ENCODE measurements at regions not wholly inside any gene's neighbourhood (a gene's known extent, or its start where the extent isn't known, plus 50 kb on each side); places are given as distances from the start of the nearest gene placed in this dataset.
"Not testable (repeated sequence)": the region's sequence is repeated elsewhere in the genome, so short reads cannot be mapped to it uniquely, and the experiment has no call there.

- DNase-seq (ENCODE audit: low spot score), result no peak
These were observed 91.4 kb downstream of the MOBP start for GRCh38 chr3:39558775-39559306.

GRCh38 chr3:39559543-39559942 is 92.1 kb downstream of the MOBP start:
- DNase-seq (ENCODE audit: low spot score), result no peak

- no peak for DNase-seq (ENCODE audit: low spot score)
These were observed 101.0 kb downstream of the MOBP start for GRCh38 chr3:39568508-39568907.

GRCh38 chr3:39569095-39569494 is 101.6 kb downstream of the MOBP start:
- no peak for DNase-seq (ENCODE audit: low spot score)

GRCh38 chr3:39573392-39573791 is 105.9 kb downstream of the MOBP start:
- no peak for DNase-seq (ENCODE audit: low spot score)

- DNase-seq (ENCODE audit: low spot score), result no peak
These were observed 110.1 kb downstream of the MOBP start for GRCh38 chr3:39577541-39577940.

- not testable (repeated sequence) for DNase-seq (ENCODE audit: low spot score)
These were observed 118.7 kb downstream of the MOBP start for GRCh38 chr3:39586215-39586614.

GRCh38 chr3:39587113-39587512 is 119.6 kb downstream of the MOBP start:
- DNase-seq (ENCODE audit: low spot score), result no peak

- no peak for DNase-seq (ENCODE audit: low spot score)
These were observed 123.3 kb downstream of the MOBP start for GRCh38 chr3:39590806-39591205.

GRCh38 chr3:39592311-39593050 is 125.0 kb downstream of the MOBP start:
- DNase-seq (ENCODE audit: low spot score), result no peak

- DNase-seq (ENCODE audit: low spot score), result no peak
These were observed 125.9 kb downstream of the MOBP start for GRCh38 chr3:39593341-39593740.

- DNase-seq (ENCODE audit: low spot score), result no peak
These were observed 133.8 kb downstream of the MOBP start for GRCh38 chr3:39601241-39601640.

- no peak for DNase-seq (ENCODE audit: low spot score)
These were observed 138.4 kb downstream of the MOBP start for GRCh38 chr3:39605837-39606236.

- no peak for DNase-seq (ENCODE audit: low spot score)
These were observed 158.7 kb downstream of the MOBP start for GRCh38 chr3:39626198-39626597.

GRCh38 chr3:39631136-39631535 is 163.7 kb downstream of the MOBP start:
- DNase-seq (ENCODE audit: low spot score), result no peak

- no peak for DNase-seq (ENCODE audit: low spot score)
These were observed 170.3 kb downstream of the MOBP start for GRCh38 chr3:39637807-39638206.

GRCh38 chr3:39638301-39638700 is 170.8 kb downstream of the MOBP start:
- no peak for DNase-seq (ENCODE audit: low spot score)

- peak; percentile 35 for DNase-seq (ENCODE audit: low spot score)
These were observed 169.8 kb upstream of the MYRIP start for GRCh38 chr3:39639344-39640236.

GRCh38 chr3:39641274-39641673 is 168.1 kb upstream of the MYRIP start:
- DNase-seq (ENCODE audit: low spot score), result no peak

GRCh38 chr3:39644176-39644575 is 165.2 kb upstream of the MYRIP start:
- DNase-seq (ENCODE audit: low spot score), result no peak

- not testable (repeated sequence) for DNase-seq (ENCODE audit: low spot score)
These were observed 158.2 kb upstream of the MYRIP start for GRCh38 chr3:39651256-39651655.

- DNase-seq (ENCODE audit: low spot score), result no peak
These were observed 157.2 kb upstream of the MYRIP start for GRCh38 chr3:39651993-39652739.

All from hematopoietic multipotent progenitor cell treated with erythropoietin and hydrocortisone succinate and interleukin-3 and kit ligand, for 15 days (in vitro differentiated cells).